ENCODE measurements at regions not wholly inside any gene's neighbourhood (a gene's known extent, or its start where the extent isn't known, plus 50 kb on each side); places are given as distances from the start of the nearest gene placed in this dataset.
A peak's percentile ranks its signal among the peaks of the same experiment; 100 is the strongest.

GRCh38 chr1:25104932-25105561 is 127.3 kb downstream of the SYF2 start:
- WGBS, 2 donors: 36 to 43% methylated on average over 1 of the region's 1 CpG
- Histone ChIP-seq H3K36me3 (replicated peaks in 1 of 2; ENCODE audit: insufficient read depth in 1 of 2, low read depth in 2 of 2) (no peaks in the 10 kb centered on the region), H3K4me1 (no peaks in the 10 kb centered on the region), H3K27me3 (no peaks in the 10 kb centered on the region), H3K4me3 (no peak overlapping the region), H3K9me3 (no peaks in the 10 kb centered on the region), H3K27ac (no peak overlapping the region)
- TF ChIP-seq POLR2A (IDR thresholded peaks at IDR 0.05) (no peak), CTCF (IDR thresholded peaks at IDR 0.05) (no peak)
- DNase-seq (no peak), ATAC-seq (no peak)
- intact Hi-C loops (cut with DNase I): no loop called here

GRCh38 chr1:25103164-25103795 is 129.0 kb downstream of the SYF2 start:
- no peaks in the 10 kb centered on the region for H3K27me3 ChIP-seq

GRCh38 chr1:25100151-25100833 is 132.0 kb downstream of the SYF2 start:
- intact Hi-C loops (cut with DNase I): no loop called here
- TF ChIP-seq POLR2A (IDR thresholded peaks at IDR 0.05) (no peak), CTCF (IDR thresholded peaks at IDR 0.05) (no peak)
- ATAC-seq (no peak), DNase-seq (no peak)
- Histone ChIP-seq H3K4me3 (no peak overlapping the region), H3K9me3 (no peaks in the 10 kb centered on the region), H3K27me3 (no peaks in the 10 kb centered on the region), H3K36me3 (replicated peaks in 1 of 2; ENCODE audit: insufficient read depth in 1 of 2, low read depth in 2 of 2) (no peaks in the 10 kb centered on the region), H3K27ac (no peak overlapping the region), H3K4me1 (no peaks in the 10 kb centered on the region)
- 69 to 72% methylated on average over 9 of the region's 9 CpGs for WGBS, 2 donors

More at GRCh38 chr1:25103164-25103795, 129.0 kb downstream of the SYF2 start:
- intact Hi-C loops (cut with DNase I): no loop called here
- ATAC-seq (no peak), DNase-seq (no peak)
- TF ChIP-seq CTCF (IDR thresholded peaks at IDR 0.05): no peak
- Histone ChIP-seq H3K4me3 (no peak overlapping the region), H3K4me1 (no peaks in the 10 kb centered on the region), H3K36me3 (replicated peaks in 1 of 2; ENCODE audit: insufficient read depth in 1 of 2, low read depth in 2 of 2) (no peaks in the 10 kb centered on the region), H3K9me3 (no peaks in the 10 kb centered on the region), H3K27ac (no peak overlapping the region)
- WGBS, 2 donors: 57 to 92% methylated on average over 2 to 10 of the region's 10 CpGs

GRCh38 chr1:25099343-25099951 is 132.9 kb downstream of the SYF2 start:
- DNase-seq: peak in 1 of 4 donors; percentile 52
- Histone ChIP-seq H3K27me3 (no peaks in the 10 kb centered on the region), H3K4me3 (no peak overlapping the region), H3K9me3 (no peaks in the 10 kb centered on the region), H3K4me1 (no peaks in the 10 kb centered on the region), H3K27ac (no peak overlapping the region), H3K36me3 (replicated peaks in 1 of 2; ENCODE audit: insufficient read depth in 1 of 2, low read depth in 2 of 2) (no peaks in the 10 kb centered on the region)
- intact Hi-C loops (cut with DNase I): no loop called here
- ATAC-seq: no peak
- no peak for TF ChIP-seq CTCF (IDR thresholded peaks at IDR 0.05)
- peak in 1 of 3 donors; percentile 12 for TF ChIP-seq POLR2A (IDR thresholded peaks at IDR 0.05)
- 22 to 26% methylated on average over 10 to 11 of the region's 11 CpGs for WGBS, 2 donors
